Left ventricle myocardium superior (tissue), 1 donor: ENCODE measurements at regions not wholly inside any gene's neighbourhood (a gene's known extent, or its start where the extent isn't known, plus 50 kb on each side); places are given as distances from the start of the nearest gene placed in this dataset.
"Not testable (repeated sequence)": the region's sequence is repeated elsewhere in the genome, so short reads cannot be mapped to it uniquely, and the experiment has no call there.

Source experiments
- ATAC-seq: fragments of 200-7000 bp; cut with Tn5 transposase; one replicate; pipeline ENCODE4 v1.9.1; 2020; ENCODE audit warnings: mild to moderate bottlenecking, moderate library complexity
- DNase-seq: peaks from one replicate; pipeline ENCODE4 v3.0.0-alpha.2; 2020
- intact Hi-C: fragments of 100-400 bp; cut with micrococcal nuclease; formaldehyde crosslinking; loops from one replicate; pipeline ENCODE4 v1.11.0; 2022
- donor health status: DM: no; HTN: yes; CAD: no; lungs with severe emphysema.

GRCh38 chr16:51244887-51245657 is 94.0 kb upstream of the SALL1 start:
- no peak for DNase-seq
- no peak for ATAC-seq
- intact Hi-C loops = no loop called here

- DNase-seq (no peak), ATAC-seq (no peak)
- intact Hi-C loops = no loop called here
Measured at GRCh38 chr16:51243936-51244436, 92.9 kb upstream of the SALL1 start.

- intact Hi-C loops = no loop called here
- ATAC-seq = no peak
Measured at GRCh38 chr16:51242296-51242994, 91.4 kb upstream of the SALL1 start.

GRCh38 chr16:51239196-51239595 is 88.1 kb upstream of the SALL1 start:
- ATAC-seq (no peak), DNase-seq (no peak)
- intact Hi-C loops = no loop called here

More at GRCh38 chr16:51242296-51242994, 91.4 kb upstream of the SALL1 start:
- DNase-seq = no peak

GRCh38 chr16:51237861-51238378 is 86.8 kb upstream of the SALL1 start:
- intact Hi-C loops = no loop called here
- ATAC-seq (no peak), DNase-seq (no peak)

GRCh38 chr16:51237207-51237606 is 86.1 kb upstream of the SALL1 start:
- DNase-seq (no peak), ATAC-seq (no peak)
- intact Hi-C loops = no loop called here

- intact Hi-C loops = no loop called here
- ATAC-seq (no peak), DNase-seq (no peak)
Measured at GRCh38 chr16:51236583-51236982, 85.5 kb upstream of the SALL1 start.

- intact Hi-C loops = no loop called here
- no peak for ATAC-seq
Measured at GRCh38 chr16:51231702-51232101, 80.6 kb upstream of the SALL1 start.

GRCh38 chr16:51230035-51230434 is 79.0 kb upstream of the SALL1 start:
- intact Hi-C loops, ATAC-seq: not testable (repeated sequence)

More at GRCh38 chr16:51231702-51232101, 80.6 kb upstream of the SALL1 start:
- DNase-seq = no peak

GRCh38 chr16:51228097-51228659 is 77.1 kb upstream of the SALL1 start:
- ATAC-seq (no peak), DNase-seq (no peak)
- intact Hi-C loops = no loop called here

More at GRCh38 chr16:51230035-51230434, 79.0 kb upstream of the SALL1 start:
- not testable (repeated sequence) for DNase-seq

GRCh38 chr16:51225878-51226277 is 74.8 kb upstream of the SALL1 start:
- ATAC-seq (no peak), DNase-seq (no peak)
- intact Hi-C loops = no loop called here

GRCh38 chr16:51224317-51224716 is 73.2 kb upstream of the SALL1 start:
- no peak for DNase-seq
- ATAC-seq = no peak
- intact Hi-C loops = no loop called here

- DNase-seq (no peak), ATAC-seq (no peak)
- intact Hi-C loops = no loop called here
Measured at GRCh38 chr16:51222016-51222415, 70.9 kb upstream of the SALL1 start.

- intact Hi-C loops = no loop called here
Measured at GRCh38 chr16:51211148-51211547, 60.1 kb upstream of the SALL1 start.

GRCh38 chr16:51210087-51210486 is 59.0 kb upstream of the SALL1 start:
- ATAC-seq (no peak), DNase-seq (no peak)
- intact Hi-C loops = no loop called here

More at GRCh38 chr16:51211148-51211547, 60.1 kb upstream of the SALL1 start:
- no peak for DNase-seq
- no peak for ATAC-seq

- intact Hi-C loops = no loop called here
- ATAC-seq = no peak
- DNase-seq = no peak
Measured at GRCh38 chr16:51201604-51202003, 50.5 kb upstream of the SALL1 start.
